ENCODE measurements at regions not wholly inside any gene's neighbourhood (a gene's known extent, or its start where the extent isn't known, plus 50 kb on each side); places are given as distances from the start of the nearest gene placed in this dataset.

- DNase-seq (ENCODE audit: low read depth in 1 of 2, low spot score in 1 of 2) (peak in 1 of 2 experiments; percentile 26), ATAC-seq (no peak), FAIRE-seq (no peak)
- H3K9me3 ChIP-seq, result no peaks in the 10 kb centered on the region
- H3K27ac ChIP-seq, result peak overlapping the region; percentile 91 to 96
- CTCF ChIA-PET, result interaction anchor here (2.2 kb wide), 1 partner anchor 206 kb away, joined by 6 read pairs; no protein-coding TSS in a partner anchor
- 33% methylated on average over 1 of the region's 1 CpG for WGBS (ENCODE audit: missing lambda C conversion rate)
- H3K4me3 ChIP-seq, result no peak overlapping the region
- H3K4me2 ChIP-seq, result peak overlapping the region; percentile 64
- TF ChIP-seq RFX5 (IDR thresholded peaks at IDR 0.05) (no peak), RARB (CRISPR knock-in tag; IDR thresholded peaks at IDR 0.05) (no peak)
- POLR2A ChIA-PET, result interaction anchor here (0.8 kb wide), 1 partner anchor 51 kb away, joined by 4 read pairs; the partner anchor contains the start of gene RAB27B
- H3K4me1 ChIP-seq, result peaks cover 41% of the 10 kb centered on the region
Observed at GRCh38 chr18:54777118-54777791, 51.0 kb upstream of the RAB27B start.

- FAIRE-seq, result no peak
- Histone ChIP-seq H3K4me3 (no peak overlapping the region), H3K27ac (peak overlapping the region; percentile 91 to 96), H3K4me1 (peaks cover 41% of the 10 kb centered on the region), H3K4me2 (peak overlapping the region; percentile 64), H3K9me3 (no peaks in the 10 kb centered on the region)
- TF ChIP-seq HEYL (CRISPR knock-in tag; IDR thresholded peaks at IDR 0.05) (no peak), ZNF302 (CRISPR knock-in tag; IDR thresholded peaks at IDR 0.05) (no peak), POLR2A (IDR thresholded peaks at IDR 0.05; ENCODE audit: low read length) (no peak), POLR2AphosphoS2 (conservative IDR thresholded peaks at IDR 0.05; ENCODE audit: low read length) (no peak), SREBF2 (IDR thresholded peaks at IDR 0.05) (no peak), HOXB5 (CRISPR knock-in tag; IDR thresholded peaks at IDR 0.05) (no peak), NFE2L2 (conservative IDR thresholded peaks at IDR 0.05; ENCODE audit: low read length) (no peak), BHLHE40 (IDR thresholded peaks at IDR 0.05; ENCODE audit: low read depth, low read length) (no peak), GATA3 (IDR thresholded peaks at IDR 0.05; ENCODE audit: borderline replicate concordance) (no peak), HDAC2 (IDR thresholded peaks at IDR 0.05) (no peak)
- ATAC-seq, result no peak
- DNase-seq (ENCODE audit: low read depth in 1 of 2, low spot score in 1 of 2), result no peak
- WGBS (ENCODE audit: missing lambda C conversion rate), result 50% methylated on average over 4 of the region's 4 CpGs
- ChIA-PET CTCF (interaction anchor here (2.2 kb wide), 1 partner anchor 205 kb away, joined by 6 read pairs; no protein-coding TSS in a partner anchor), POLR2A (interaction anchor here (0.8 kb wide), 1 partner anchor 50 kb away, joined by 4 read pairs; the partner anchor contains the start of gene RAB27B)
Observed at GRCh38 chr18:54777989-54778388, 50.3 kb upstream of the RAB27B start.

Measured in A549 (cell line).